ENCODE measurements at regions not wholly inside any gene's neighbourhood (a gene's known extent, or its start where the extent isn't known, plus 50 kb on each side); places are given as distances from the start of the nearest gene placed in this dataset.
"Not testable (repeated sequence)": the region's sequence is repeated elsewhere in the genome, so short reads cannot be mapped to it uniquely, and the experiment has no call there.

DNA sequence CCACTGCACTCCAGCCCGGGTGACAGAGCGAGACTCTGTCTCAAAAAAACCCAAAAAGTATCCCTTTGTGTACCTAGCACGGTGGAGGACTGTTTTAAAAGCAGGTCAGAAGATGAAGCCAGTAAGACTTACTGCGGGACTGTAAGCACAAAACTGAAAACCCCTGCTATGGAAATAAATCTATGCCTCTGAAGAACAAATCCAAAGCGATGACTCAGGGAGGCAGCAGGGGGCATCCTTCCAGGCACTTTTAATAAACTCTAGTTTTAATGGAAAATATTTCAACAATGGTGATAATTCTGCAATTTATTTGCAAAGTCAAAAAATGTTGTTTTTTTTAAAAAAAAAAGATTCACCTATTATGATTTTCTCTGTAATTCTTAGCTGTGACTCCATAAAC is 326.8 kb downstream of the BCL2L11 start:
- H3K27ac ChIP-seq; FAIRE-seq; H3K4me3 ChIP-seq; H3K36me3 ChIP-seq; H3K4me1 ChIP-seq; ATAC-seq; intact Hi-C loops (cut with DNase I); H3K9me3 ChIP-seq; H3K27me3 ChIP-seq; DNase-seq: not testable (repeated sequence)
- 90 to 91% methylated on average over 4 of the region's 5 CpGs for WGBS, 2 donors

DNA sequence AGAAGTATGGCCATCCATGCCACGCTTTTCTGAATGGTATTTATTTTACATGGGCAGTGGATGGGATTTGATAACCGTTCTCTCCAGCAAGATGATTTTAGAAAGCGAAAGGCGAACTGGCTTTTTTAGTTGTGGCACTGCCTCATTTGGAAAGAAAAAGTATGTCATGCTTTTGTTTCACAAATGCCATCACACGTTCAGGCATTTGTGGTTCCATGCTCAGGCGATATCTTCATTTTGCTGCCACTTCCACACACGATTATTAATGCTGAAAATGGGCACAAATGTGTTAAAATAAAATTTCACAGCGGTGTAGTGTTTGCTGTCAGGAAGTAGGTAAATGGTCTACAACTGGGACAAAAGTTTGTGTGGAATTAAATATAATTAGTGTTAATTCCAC is 328.1 kb downstream of the BCL2L11 start:
- intact Hi-C loops (cut with DNase I), result not testable (repeated sequence)
- no CpG with 5 or more reads among the region's 8 CpGs for WGBS, 2 donors

DNA sequence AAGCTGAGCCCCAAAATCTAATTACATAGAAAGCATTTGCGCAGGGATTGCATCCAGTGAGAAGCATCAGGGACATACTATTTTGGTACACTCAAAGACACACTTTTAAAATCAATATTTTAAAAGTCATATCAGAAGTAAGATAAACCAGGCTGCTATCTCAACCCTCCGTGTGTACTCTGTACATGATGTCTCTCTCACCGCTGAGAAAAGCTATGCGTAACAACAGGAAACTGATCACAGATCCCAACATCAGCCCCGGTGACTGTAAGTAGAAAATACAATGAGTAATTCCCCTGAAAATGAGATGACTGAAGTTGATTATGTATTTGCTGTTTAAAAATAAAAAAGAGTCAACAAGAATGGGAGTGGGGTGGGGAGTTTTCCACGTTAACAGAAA is 329.8 kb downstream of the BCL2L11 start:
- H3K36me3 ChIP-seq; FAIRE-seq; H3K9me3 ChIP-seq; intact Hi-C loops (cut with DNase I); H3K27me3 ChIP-seq; H3K4me1 ChIP-seq; DNase-seq; H3K27ac ChIP-seq; ATAC-seq; H3K4me3 ChIP-seq: not testable (repeated sequence)
- WGBS, 2 donors, result 46 to 62% methylated on average over 3 of the region's 6 CpGs

More for the DNA sequence above, 328.1 kb downstream of the BCL2L11 start:
- not testable (repeated sequence) for ATAC-seq, FAIRE-seq, H3K4me1 ChIP-seq, DNase-seq, H3K36me3 ChIP-seq, H3K4me3 ChIP-seq, H3K9me3 ChIP-seq, H3K27me3 ChIP-seq, H3K27ac ChIP-seq

GRCh38 chr2:111451692-111452199 is 331.0 kb downstream of the BCL2L11 start:
- ATAC-seq, result peak in 2 of 4 donors; percentile 29 to 47
- WGBS, 2 donors, result 28 to 33% methylated on average over 3 of the region's 9 CpGs
- FAIRE-seq; H3K4me3 ChIP-seq; H3K9me3 ChIP-seq; H3K27me3 ChIP-seq; H3K4me1 ChIP-seq; H3K36me3 ChIP-seq; intact Hi-C loops (cut with DNase I); H3K27ac ChIP-seq; DNase-seq: not testable (repeated sequence)

- H3K4me3 ChIP-seq; intact Hi-C loops (cut with DNase I); H3K9me3 ChIP-seq; H3K27ac ChIP-seq; DNase-seq; H3K36me3 ChIP-seq; ATAC-seq; H3K4me1 ChIP-seq; FAIRE-seq; H3K27me3 ChIP-seq: not testable (repeated sequence)
- 82 to 84% methylated on average over 5 to 7 of the region's 7 CpGs for WGBS, 2 donors
Observed at GRCh38 chr2:111452208-111452607, 331.5 kb downstream of the BCL2L11 start.

DNA sequence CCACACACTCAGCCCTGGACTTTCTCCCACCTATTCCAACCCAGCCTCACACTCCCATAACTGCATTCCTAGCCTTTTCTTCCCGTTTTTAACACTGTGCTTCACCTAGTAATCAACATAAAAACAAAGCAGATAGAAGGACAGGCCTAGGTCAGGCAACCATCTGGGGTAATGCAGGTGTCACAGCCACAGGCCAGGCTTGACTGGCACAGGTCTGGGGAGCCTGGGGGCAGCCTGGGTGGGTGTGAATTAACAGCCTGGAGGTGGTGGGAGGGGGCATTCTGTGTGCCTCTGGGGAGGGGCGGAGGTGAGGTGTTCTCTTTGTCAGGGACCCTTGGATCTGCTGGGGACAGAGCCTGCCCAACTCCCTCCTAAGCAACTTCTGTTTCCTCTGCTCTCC is 332.6 kb downstream of the BCL2L11 start:
- WGBS, 2 donors, result 67% methylated on average over 1 of the region's 2 CpGs; no CpG with 5 or more reads in 1 of the 2 donors
- H3K36me3 ChIP-seq; H3K4me3 ChIP-seq; H3K27ac ChIP-seq; intact Hi-C loops (cut with DNase I); H3K9me3 ChIP-seq; DNase-seq; H3K27me3 ChIP-seq; H3K4me1 ChIP-seq; FAIRE-seq: not testable (repeated sequence)
- ATAC-seq, result peak in 2 of 4 donors; percentile 7 to 18

GRCh38 chr2:111453816-111454215 is 333.1 kb downstream of the BCL2L11 start:
- peak in 2 of 4 donors; percentile 13 to 26 for ATAC-seq
- H3K27me3 ChIP-seq; H3K36me3 ChIP-seq; intact Hi-C loops (cut with DNase I); H3K27ac ChIP-seq; H3K9me3 ChIP-seq; DNase-seq; FAIRE-seq; H3K4me1 ChIP-seq; H3K4me3 ChIP-seq: not testable (repeated sequence)
- WGBS, 2 donors, result no CpG with 5 or more reads among the region's 2 CpGs

DNA sequence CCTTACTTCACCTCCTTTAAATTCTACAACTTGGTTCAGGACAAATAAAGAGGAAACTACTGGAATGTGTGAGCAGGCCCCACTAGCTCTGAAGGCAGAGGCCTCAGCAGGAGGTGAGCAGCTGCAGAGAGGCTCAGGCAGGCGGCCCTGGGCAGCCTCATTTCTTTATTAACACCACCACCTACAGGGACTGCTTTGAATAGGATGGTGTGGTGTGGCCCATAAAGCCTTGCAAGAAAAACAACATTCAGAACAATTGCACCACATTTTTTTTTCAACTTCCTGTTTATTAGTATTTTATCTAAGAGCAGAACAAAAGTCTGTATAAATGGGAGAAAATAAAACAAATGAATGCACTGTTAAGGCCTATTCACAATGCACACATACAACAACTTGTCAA is 333.7 kb downstream of the BCL2L11 start:
- H3K4me1 ChIP-seq; FAIRE-seq; H3K27ac ChIP-seq; intact Hi-C loops (cut with DNase I); H3K4me3 ChIP-seq; H3K9me3 ChIP-seq; H3K36me3 ChIP-seq; H3K27me3 ChIP-seq: not testable (repeated sequence)
- WGBS, 2 donors, result no CpG with 5 or more reads among the region's 1 CpG
- DNase-seq (peak in 1 of 6 donors; percentile 28), ATAC-seq (peak; percentile 88 to 99 (median 98))

DNA sequence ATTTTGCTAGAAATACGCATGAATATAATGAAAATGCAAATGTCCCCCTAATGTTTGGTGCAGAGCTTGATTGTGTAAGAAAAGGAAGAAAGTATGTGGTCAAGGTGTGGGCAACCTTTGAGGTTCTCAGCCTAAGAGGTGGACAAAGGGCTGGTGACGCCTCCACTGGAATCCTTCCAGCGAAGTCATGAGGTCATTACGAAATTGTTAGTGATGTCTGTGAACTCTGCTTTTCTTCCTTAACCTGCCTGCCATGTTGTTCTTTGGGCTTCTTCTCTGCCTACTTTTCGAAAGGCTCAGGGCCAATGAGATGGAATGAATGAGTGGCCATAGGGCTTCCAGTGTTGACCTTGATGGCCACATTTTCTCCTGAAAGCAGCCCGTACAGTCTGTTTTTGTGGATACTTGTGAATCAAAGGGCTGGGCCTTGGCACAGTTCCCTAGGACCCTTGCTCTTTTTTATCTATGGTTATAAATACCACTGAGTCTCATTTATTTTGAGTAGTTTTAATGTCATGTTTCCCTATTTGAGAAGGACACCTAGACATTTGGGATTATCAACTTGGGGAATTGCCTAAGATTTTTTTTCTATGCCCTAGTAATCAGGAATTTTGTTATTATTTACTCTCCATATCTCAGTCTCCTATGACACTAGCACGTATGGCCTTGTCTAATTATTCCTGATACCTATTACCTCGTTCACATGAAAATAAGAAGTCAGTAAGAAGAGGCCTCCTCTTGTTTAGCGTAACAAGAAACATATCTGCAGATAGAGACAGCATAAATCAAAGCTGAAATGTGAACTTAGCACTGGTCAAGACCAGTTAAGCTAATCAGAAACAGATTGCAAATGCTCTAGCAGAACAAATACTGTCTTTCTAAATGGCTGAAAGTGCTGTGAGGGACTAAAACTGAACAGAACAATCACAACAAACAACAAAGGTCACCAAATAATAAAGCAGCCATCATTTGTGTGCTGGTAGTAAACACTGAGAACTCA is 334.6 kb downstream of the BCL2L11 start:
- FAIRE-seq; H3K9me3 ChIP-seq; DNase-seq; H3K4me3 ChIP-seq; ATAC-seq; H3K27me3 ChIP-seq; intact Hi-C loops (cut with DNase I); H3K27ac ChIP-seq; H3K4me1 ChIP-seq; H3K36me3 ChIP-seq: not testable (repeated sequence)
- 75 to 81% methylated on average over 7 to 9 of the region's 9 CpGs for WGBS, 2 donors

DNA sequence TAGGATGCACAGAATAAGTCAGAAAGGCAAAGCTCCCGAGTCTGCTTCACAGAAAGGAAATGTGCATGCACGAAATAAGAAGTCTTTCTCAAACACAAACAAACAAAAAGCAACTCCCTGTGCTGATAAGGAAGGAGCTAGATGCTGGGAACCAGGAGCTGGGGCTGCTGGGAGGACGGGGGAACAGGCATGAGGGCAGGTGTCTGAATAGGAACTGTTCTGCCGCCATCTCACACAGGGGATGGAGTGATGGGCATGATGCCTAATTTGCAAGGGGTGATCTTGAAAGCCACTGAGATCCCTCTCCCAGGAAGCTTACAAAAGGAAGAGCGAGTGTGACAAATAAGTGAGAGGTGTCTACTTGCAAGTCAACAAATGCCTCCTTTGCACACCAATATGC is 336.5 kb downstream of the BCL2L11 start:
- FAIRE-seq; H3K27me3 ChIP-seq; DNase-seq; H3K4me1 ChIP-seq; H3K9me3 ChIP-seq; intact Hi-C loops (cut with DNase I); ATAC-seq; H3K27ac ChIP-seq; H3K36me3 ChIP-seq; H3K4me3 ChIP-seq: not testable (repeated sequence)
- WGBS, 2 donors, result 73 to 82% methylated on average over 2 of the region's 5 CpGs

GRCh38 chr2:111460901-111461300 is 340.2 kb downstream of the BCL2L11 start:
- ATAC-seq; DNase-seq; H3K4me1 ChIP-seq; H3K4me3 ChIP-seq; H3K36me3 ChIP-seq; H3K27me3 ChIP-seq; H3K27ac ChIP-seq; FAIRE-seq; intact Hi-C loops (cut with DNase I); H3K9me3 ChIP-seq: not testable (repeated sequence)
- WGBS, 2 donors, result 83 to 97% methylated on average over 5 of the region's 5 CpGs

- H3K4me3 ChIP-seq; intact Hi-C loops (cut with DNase I); DNase-seq; H3K4me1 ChIP-seq; ATAC-seq; H3K9me3 ChIP-seq; H3K27ac ChIP-seq; H3K36me3 ChIP-seq; H3K27me3 ChIP-seq; FAIRE-seq: not testable (repeated sequence)
- 81 to 87% methylated on average over 1 of the region's 1 CpG for WGBS, 2 donors
Observed at GRCh38 chr2:111461831-111462230, 341.1 kb downstream of the BCL2L11 start.
